ENCODE measurements at regions not wholly inside any gene's neighbourhood (a gene's known extent, or its start where the extent isn't known, plus 50 kb on each side); places are given as distances from the start of the nearest gene placed in this dataset.

DNA sequence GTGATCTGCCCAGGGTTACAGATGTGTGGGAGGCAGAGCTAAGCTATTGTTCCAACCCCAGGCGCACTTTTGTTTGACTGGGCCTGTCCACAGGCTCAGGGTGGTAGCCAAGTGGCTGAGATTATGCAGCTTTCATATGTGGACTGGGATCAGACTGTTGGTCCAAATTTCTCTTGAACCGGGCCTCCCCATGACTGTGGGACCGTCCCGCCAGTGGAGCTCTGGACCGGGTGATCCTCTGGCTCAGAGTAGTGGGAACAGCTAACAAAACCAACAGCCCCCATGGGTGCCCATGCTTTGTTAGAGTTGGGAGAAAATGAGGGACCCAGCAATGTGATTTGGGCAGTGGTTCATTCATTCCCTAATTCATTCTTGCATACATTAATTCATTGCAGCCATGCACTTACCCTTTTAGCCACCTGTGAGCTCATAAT lies 86.8 kb upstream of the HS6ST1 start:
- TF ChIP-seq, protein P1, sequence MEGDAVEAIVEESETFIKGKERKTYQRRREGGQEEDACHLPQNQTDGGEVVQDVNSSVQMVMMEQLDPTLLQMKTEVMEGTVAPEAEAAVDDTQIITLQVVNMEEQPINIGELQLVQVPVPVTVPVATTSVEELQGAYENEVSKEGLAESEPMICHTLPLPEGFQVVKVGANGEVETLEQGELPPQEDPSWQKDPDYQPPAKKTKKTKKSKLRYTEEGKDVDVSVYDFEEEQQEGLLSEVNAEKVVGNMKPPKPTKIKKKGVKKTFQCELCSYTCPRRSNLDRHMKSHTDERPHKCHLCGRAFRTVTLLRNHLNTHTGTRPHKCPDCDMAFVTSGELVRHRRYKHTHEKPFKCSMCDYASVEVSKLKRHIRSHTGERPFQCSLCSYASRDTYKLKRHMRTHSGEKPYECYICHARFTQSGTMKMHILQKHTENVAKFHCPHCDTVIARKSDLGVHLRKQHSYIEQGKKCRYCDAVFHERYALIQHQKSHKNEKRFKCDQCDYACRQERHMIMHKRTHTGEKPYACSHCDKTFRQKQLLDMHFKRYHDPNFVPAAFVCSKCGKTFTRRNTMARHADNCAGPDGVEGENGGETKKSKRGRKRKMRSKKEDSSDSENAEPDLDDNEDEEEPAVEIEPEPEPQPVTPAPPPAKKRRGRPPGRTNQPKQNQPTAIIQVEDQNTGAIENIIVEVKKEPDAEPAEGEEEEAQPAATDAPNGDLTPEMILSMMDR (IDR thresholded peaks at IDR 0.05; ENCODE audit: low read depth, low read length, poor library complexity, severe bottlenecking): no peak
- TF ChIP-seq EZH2phosphoT487 (IDR thresholded peaks at IDR 0.05; ENCODE audit: borderline replicate concordance, low read length): no peak

Data from DOHH2 (cell line).